ENCODE measurements at regions not wholly inside any gene's neighbourhood (a gene's known extent, or its start where the extent isn't known, plus 50 kb on each side); places are given as distances from the start of the nearest gene placed in this dataset.

DNA sequence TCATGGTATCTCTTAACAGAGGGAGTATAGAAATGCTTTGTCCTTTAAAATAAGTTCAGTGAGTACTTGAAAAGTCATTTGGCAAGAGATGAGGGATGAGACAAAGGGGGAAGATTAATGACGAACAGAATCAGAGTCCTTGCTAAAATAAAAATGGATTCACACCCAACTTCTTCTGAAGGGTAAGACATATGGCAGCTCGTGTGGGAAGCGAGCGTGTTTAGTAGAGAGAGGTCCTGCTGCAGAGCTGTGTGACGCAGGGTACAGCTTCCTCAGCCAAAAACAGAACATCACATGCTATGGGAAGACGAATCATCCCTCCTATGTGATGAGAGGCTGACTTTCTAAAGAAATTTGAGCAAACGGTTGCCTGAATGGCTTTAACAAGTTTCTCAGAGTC, 158.5 kb upstream of the LMO4 start:
- Histone ChIP-seq H3K27ac (ENCODE audit: low read length in 2 of 2) (no peak overlapping the region), H3K4me3 (ENCODE audit: control extremely low read depth in 1 of 5, extremely low read depth in 1 of 5, insufficient read depth in 1 of 5, low read depth in 2 of 5, low read length in 4 of 5) (no peak overlapping the region), H3K9me3 (ENCODE audit: control extremely low read depth in 1 of 3, control insufficient read depth in 2 of 3, insufficient read depth in 1 of 3, low read length in 2 of 3) (no peaks in the 10 kb centered on the region), H3K79me2 (ENCODE audit: control insufficient read depth, insufficient read depth, low read length) (no peaks in the 10 kb centered on the region), H3K9ac (ENCODE audit: low read length) (no peak overlapping the region), H2AFZ (ENCODE audit: insufficient read depth, low read depth, low read length, poor library complexity, severe bottlenecking) (no peak overlapping the region), H3K4me2 (replicated peaks; ENCODE audit: low read depth, low read length, poor library complexity, severe bottlenecking) (no peak overlapping the region), H4K20me1 (ENCODE audit: control insufficient read depth, insufficient read depth, low read length, poor library complexity, severe bottlenecking) (no peaks in the 10 kb centered on the region), H3K4me1 (ENCODE audit: control insufficient read depth in 2 of 2, insufficient read depth in 2 of 2, low read length in 2 of 2) (no peaks in the 10 kb centered on the region), H3K27me3 (replicated peaks in 1 of 4; ENCODE audit: control extremely low read depth in 1 of 4, control insufficient read depth in 3 of 4, insufficient read depth in 4 of 4, low read length in 3 of 4) (peaks cover 0 to 13% (median 0%) of the 10 kb centered on the region in 4 experiments), H3K36me3 (replicated peaks in 1 of 2; ENCODE audit: control extremely low read depth in 1 of 2, control insufficient read depth in 1 of 2, extremely low read depth in 1 of 2, insufficient read depth in 2 of 2, low read length in 1 of 2) (no peaks in the 10 kb centered on the region)
- DNase-seq (no peak), ATAC-seq (ENCODE audit: low read depth) (no peak)
- TF ChIP-seq EZH2 (IDR thresholded peaks at IDR 0.05; ENCODE audit: borderline replicate concordance, insufficient read depth, low read depth, low read length, poor library complexity, severe bottlenecking): no peak
- no peak for TF ChIP-seq CTCF (IDR thresholded peaks at IDR 0.05)
- Mint-ChIP-seq H3K27ac (no peak overlapping the region), H3K4me3 (no peak overlapping the region), H3K27me3 (peaks cover 33% of the 10 kb centered on the region), H3K9me3 (ENCODE audit: insufficient read depth) (no peaks in the 10 kb centered on the region), H3K4me1 (no peaks in the 10 kb centered on the region)
- intact Hi-C loops (cut with micrococcal nuclease): no loop called here
- 93% methylated on average over 5 of the region's 7 CpGs for WGBS (ENCODE audit: insufficient coverage)
- CTCF ChIA-PET: no interaction called here
- POLR2A ChIA-PET: no interaction called here

GRCh38 chr1:87170931-87171598, 157.6 kb upstream of the LMO4 start:
- H3K4me3 ChIP-seq (ENCODE audit: control extremely low read depth in 1 of 5, extremely low read depth in 1 of 5, insufficient read depth in 1 of 5, low read depth in 2 of 5, low read length in 4 of 5): no peak overlapping the region
- Mint-ChIP-seq H3K4me1 (peaks cover 4% of the 10 kb centered on the region), H3K27ac (no peak overlapping the region), H3K4me3 (no peak overlapping the region), H3K9me3 (ENCODE audit: insufficient read depth) (no peaks in the 10 kb centered on the region), H3K27me3 (peaks cover 33% of the 10 kb centered on the region)
- no peaks in the 10 kb centered on the region for H4K20me1 ChIP-seq (ENCODE audit: control insufficient read depth, insufficient read depth, low read length, poor library complexity, severe bottlenecking)
- no peak overlapping the region for H3K4me2 ChIP-seq (replicated peaks; ENCODE audit: low read depth, low read length, poor library complexity, severe bottlenecking)
- TF ChIP-seq EZH2 (IDR thresholded peaks at IDR 0.05; ENCODE audit: borderline replicate concordance, insufficient read depth, low read depth, low read length, poor library complexity, severe bottlenecking): no peak
- DNase-seq (no peak), ATAC-seq (ENCODE audit: low read depth) (no peak)
- intact Hi-C loops (cut with micrococcal nuclease): no loop called here
- ChIA-PET POLR2A (no interaction called here), CTCF (no interaction called here)
- no peaks in the 10 kb centered on the region for H3K9me3 ChIP-seq (ENCODE audit: control extremely low read depth in 1 of 3, control insufficient read depth in 2 of 3, insufficient read depth in 1 of 3, low read length in 2 of 3)
- no peak overlapping the region for H3K9ac ChIP-seq (ENCODE audit: low read length)
- no peak overlapping the region for H2AFZ ChIP-seq (ENCODE audit: insufficient read depth, low read depth, low read length, poor library complexity, severe bottlenecking)
- H3K79me2 ChIP-seq (ENCODE audit: control insufficient read depth, insufficient read depth, low read length): no peaks in the 10 kb centered on the region
- peaks cover 0 to 2% of the 10 kb centered on the region in 2 donors for H3K4me1 ChIP-seq (ENCODE audit: control insufficient read depth in 2 of 2, insufficient read depth in 2 of 2, low read length in 2 of 2)
- H3K27me3 ChIP-seq (replicated peaks in 1 of 4; ENCODE audit: control extremely low read depth in 1 of 4, control insufficient read depth in 3 of 4, insufficient read depth in 4 of 4, low read length in 3 of 4): peaks cover 0 to 13% (median 0%) of the 10 kb centered on the region in 4 experiments
- H3K36me3 ChIP-seq (replicated peaks in 1 of 2; ENCODE audit: control extremely low read depth in 1 of 2, control insufficient read depth in 1 of 2, extremely low read depth in 1 of 2, insufficient read depth in 2 of 2, low read length in 1 of 2): no peaks in the 10 kb centered on the region
- WGBS (ENCODE audit: insufficient coverage): no CpG with 5 or more reads among the region's 4 CpGs
- no peak overlapping the region for H3K27ac ChIP-seq (ENCODE audit: low read length in 2 of 2)
